ENCODE measurements at regions not wholly inside any gene's neighbourhood (a gene's known extent, or its start where the extent isn't known, plus 50 kb on each side); places are given as distances from the start of the nearest gene placed in this dataset.

GRCh38 chr18:75524181-75524580 is 96.7 kb upstream of the SMIM21 start:
- CTCF ChIA-PET = no interaction called here
- no peak overlapping the region for H3K27ac Mint-ChIP-seq (ENCODE audit: low read depth, unreplicated experiment)

GRCh38 chr18:75521816-75522215 is 94.3 kb upstream of the SMIM21 start:
- ChIA-PET CTCF (no interaction called here), POLR2A (no interaction called here)
- Mint-ChIP-seq H3K9me3 (ENCODE audit: unreplicated experiment) (no peaks in the 10 kb centered on the region), H3K4me1 (ENCODE audit: insufficient read depth, unreplicated experiment) (no peaks in the 10 kb centered on the region), H3K27ac (ENCODE audit: low read depth, unreplicated experiment) (no peak overlapping the region), H3K36me3 (ENCODE audit: insufficient read depth, unreplicated experiment) (peaks cover 6% of the 10 kb centered on the region), H3K27me3 (ENCODE audit: insufficient read depth, unreplicated experiment) (no peaks in the 10 kb centered on the region), H3K4me3 (ENCODE audit: unreplicated experiment) (no peak overlapping the region)
- TF ChIP-seq CTCF (IDR thresholded peaks at IDR 0.05; ENCODE audit: unreplicated experiment) = no peak
- DNase-seq (ENCODE audit: unreplicated experiment) = no peak
- BruUV-seq (replicated peaks) = no TSS peak
- intact Hi-C loops (cut with micrococcal nuclease) = no loop called here

More at GRCh38 chr18:75524181-75524580, 96.7 kb upstream of the SMIM21 start:
- H3K27me3 Mint-ChIP-seq (ENCODE audit: insufficient read depth, unreplicated experiment) = no peaks in the 10 kb centered on the region
- H3K4me1 Mint-ChIP-seq (ENCODE audit: insufficient read depth, unreplicated experiment) = no peaks in the 10 kb centered on the region
- no peak for TF ChIP-seq CTCF (IDR thresholded peaks at IDR 0.05; ENCODE audit: unreplicated experiment)
- DNase-seq (ENCODE audit: unreplicated experiment) = no peak
- POLR2A ChIA-PET = no interaction called here
- intact Hi-C loops (cut with micrococcal nuclease) = no loop called here
- H3K4me3 Mint-ChIP-seq (ENCODE audit: unreplicated experiment) = no peak overlapping the region
- H3K36me3 Mint-ChIP-seq (ENCODE audit: insufficient read depth, unreplicated experiment) = peaks cover 6% of the 10 kb centered on the region
- H3K9me3 Mint-ChIP-seq (ENCODE audit: unreplicated experiment) = no peaks in the 10 kb centered on the region
- BruUV-seq (replicated peaks) = no TSS peak

- no peak for TF ChIP-seq CTCF (IDR thresholded peaks at IDR 0.05; ENCODE audit: unreplicated experiment)
- Mint-ChIP-seq H3K27ac (ENCODE audit: low read depth, unreplicated experiment) (no peak overlapping the region), H3K4me1 (ENCODE audit: insufficient read depth, unreplicated experiment) (no peaks in the 10 kb centered on the region), H3K36me3 (ENCODE audit: insufficient read depth, unreplicated experiment) (peaks cover 6% of the 10 kb centered on the region), H3K9me3 (ENCODE audit: unreplicated experiment) (peaks cover 3% of the 10 kb centered on the region), H3K4me3 (ENCODE audit: unreplicated experiment) (no peak overlapping the region), H3K27me3 (ENCODE audit: insufficient read depth, unreplicated experiment) (no peaks in the 10 kb centered on the region)
- no TSS peak for BruUV-seq (replicated peaks)
- intact Hi-C loops (cut with micrococcal nuclease) = no loop called here
- CTCF ChIA-PET = interaction anchor here (1.4 kb wide), 1 partner anchor 11 kb away, joined by 4 read pairs; no protein-coding TSS in a partner anchor
- POLR2A ChIA-PET = no interaction called here
- DNase-seq (ENCODE audit: unreplicated experiment) = no peak
Measured at GRCh38 chr18:75518007-75518406, 90.5 kb upstream of the SMIM21 start.

DNA sequence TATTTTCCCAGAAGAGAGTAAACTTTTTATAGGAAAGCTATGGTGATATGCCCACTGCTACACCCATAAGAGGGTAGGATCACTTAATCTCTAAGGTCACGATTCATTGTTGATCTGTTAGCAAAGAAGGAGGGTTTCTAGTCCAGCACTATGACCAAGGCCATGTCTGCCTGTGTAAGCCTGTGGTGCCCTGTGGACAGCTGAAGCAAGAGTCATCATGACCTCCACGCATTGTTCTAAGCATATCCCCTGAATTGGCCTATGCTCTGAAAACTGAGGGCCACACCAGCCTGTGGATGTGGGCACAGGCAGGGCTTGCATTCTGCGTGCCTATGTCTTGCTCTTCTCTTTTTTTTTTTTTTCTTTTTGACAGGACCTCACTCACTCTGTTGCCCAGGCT is 89.8 kb upstream of the SMIM21 start:
- intact Hi-C loops (cut with micrococcal nuclease) = no loop called here
- no peak for DNase-seq (ENCODE audit: unreplicated experiment)
- Mint-ChIP-seq H3K4me3 (ENCODE audit: unreplicated experiment) (no peak overlapping the region), H3K4me1 (ENCODE audit: insufficient read depth, unreplicated experiment) (no peaks in the 10 kb centered on the region), H3K27ac (ENCODE audit: low read depth, unreplicated experiment) (no peak overlapping the region), H3K9me3 (ENCODE audit: unreplicated experiment) (peaks cover 10% of the 10 kb centered on the region), H3K27me3 (ENCODE audit: insufficient read depth, unreplicated experiment) (no peaks in the 10 kb centered on the region), H3K36me3 (ENCODE audit: insufficient read depth, unreplicated experiment) (peaks cover 6% of the 10 kb centered on the region)
- BruUV-seq (replicated peaks) = no TSS peak
- POLR2A ChIA-PET = no interaction called here
- TF ChIP-seq CTCF (IDR thresholded peaks at IDR 0.05; ENCODE audit: unreplicated experiment) = no peak
- CTCF ChIA-PET = interaction anchor here (1.4 kb wide), 1 partner anchor 12 kb away, joined by 4 read pairs; no protein-coding TSS in a partner anchor

All from MCF 10A (cell line).